Omental fat pad (tissue), 3 donors: ENCODE measurements at regions not wholly inside any gene's neighbourhood (a gene's known extent, or its start where the extent isn't known, plus 50 kb on each side); places are given as distances from the start of the nearest gene placed in this dataset.
"Not testable (repeated sequence)": the region's sequence is repeated elsewhere in the genome, so short reads cannot be mapped to it uniquely, and the experiment has no call there.

Source experiments
- ATAC-seq: fragments of 150-250 bp; one replicate; pipeline ENCODE4 v1.9.1; 2016; ENCODE audit warnings: mild to moderate bottlenecking, moderate library complexity; ENCODE audit not compliant: low FRiP score
- DNase-seq: peaks from one replicate; pipeline ENCODE4 v3.0.0-alpha.2; 2019; ENCODE audit warnings: low spot score
- CTCF ChIP-seq, 3 donors: fragments of 450-650 bp; IDR thresholded peaks; one replicate each; pipeline ENCODE4 v1.5.1; 2016 to 2017; ENCODE audit warnings: antibody characterized with exemption in 3 of 3, mild to moderate bottlenecking in 3 of 3, moderate library complexity in 2 of 3

GRCh38 chr4:64747919-64748715 lies 338.9 kb upstream of the TECRL start:
- DNase-seq (no peak), ATAC-seq (no peak)
- no peak for TF ChIP-seq CTCF (IDR thresholded peaks at IDR 0.05)

- ATAC-seq: no peak
- no peak for DNase-seq
- no peak for TF ChIP-seq CTCF (IDR thresholded peaks at IDR 0.05)
Observed at GRCh38 chr4:64738240-64738639, 329.0 kb upstream of the TECRL start.

GRCh38 chr4:64737854-64738138 lies 328.5 kb upstream of the TECRL start:
- not testable (repeated sequence) for ATAC-seq, DNase-seq

- DNase-seq: no peak
- TF ChIP-seq CTCF (IDR thresholded peaks at IDR 0.05): no peak
- no peak for ATAC-seq
Observed at GRCh38 chr4:64737026-64737853, 328.0 kb upstream of the TECRL start.

GRCh38 chr4:64729561-64729960 lies 320.3 kb upstream of the TECRL start:
- no peak for DNase-seq
- no peak for TF ChIP-seq CTCF (IDR thresholded peaks at IDR 0.05)
- no peak for ATAC-seq

- no peak for TF ChIP-seq CTCF (IDR thresholded peaks at IDR 0.05)
- ATAC-seq (no peak), DNase-seq (no peak)
Observed at GRCh38 chr4:64727960-64728359, 318.7 kb upstream of the TECRL start.

GRCh38 chr4:64727391-64727790 lies 318.1 kb upstream of the TECRL start:
- not testable (repeated sequence) for DNase-seq, ATAC-seq

- no peak for DNase-seq
- no peak for ATAC-seq
- no peak for TF ChIP-seq CTCF (IDR thresholded peaks at IDR 0.05)
Observed at GRCh38 chr4:64724689-64725088, 315.4 kb upstream of the TECRL start.
